ENCODE measurements at regions not wholly inside any gene's neighbourhood (a gene's known extent, or its start where the extent isn't known, plus 50 kb on each side); places are given as distances from the start of the nearest gene placed in this dataset.

DNA sequence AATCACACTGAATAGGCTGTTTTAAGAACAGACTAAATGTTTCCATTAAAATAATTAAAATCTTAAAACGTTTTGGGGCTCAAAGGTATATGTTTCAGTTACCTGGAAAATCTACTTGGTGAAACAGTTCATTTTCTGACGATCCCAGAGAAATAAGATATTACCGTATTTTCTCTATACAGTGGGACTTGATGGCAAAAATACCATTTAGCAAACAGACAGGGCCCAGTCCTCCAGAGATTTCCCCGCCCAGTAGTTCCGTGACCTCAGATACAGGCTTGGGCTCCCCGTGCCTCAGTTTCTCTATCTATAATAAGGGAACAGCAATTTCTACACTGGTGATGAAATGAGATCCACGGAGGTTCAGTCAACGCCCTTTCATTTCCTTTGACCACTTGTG is 304.4 kb downstream of the VRK1 start:
- no peak overlapping the region for H3K4me3 ChIP-seq (ENCODE audit: low read depth, low read length)
- TF ChIP-seq, protein P1, sequence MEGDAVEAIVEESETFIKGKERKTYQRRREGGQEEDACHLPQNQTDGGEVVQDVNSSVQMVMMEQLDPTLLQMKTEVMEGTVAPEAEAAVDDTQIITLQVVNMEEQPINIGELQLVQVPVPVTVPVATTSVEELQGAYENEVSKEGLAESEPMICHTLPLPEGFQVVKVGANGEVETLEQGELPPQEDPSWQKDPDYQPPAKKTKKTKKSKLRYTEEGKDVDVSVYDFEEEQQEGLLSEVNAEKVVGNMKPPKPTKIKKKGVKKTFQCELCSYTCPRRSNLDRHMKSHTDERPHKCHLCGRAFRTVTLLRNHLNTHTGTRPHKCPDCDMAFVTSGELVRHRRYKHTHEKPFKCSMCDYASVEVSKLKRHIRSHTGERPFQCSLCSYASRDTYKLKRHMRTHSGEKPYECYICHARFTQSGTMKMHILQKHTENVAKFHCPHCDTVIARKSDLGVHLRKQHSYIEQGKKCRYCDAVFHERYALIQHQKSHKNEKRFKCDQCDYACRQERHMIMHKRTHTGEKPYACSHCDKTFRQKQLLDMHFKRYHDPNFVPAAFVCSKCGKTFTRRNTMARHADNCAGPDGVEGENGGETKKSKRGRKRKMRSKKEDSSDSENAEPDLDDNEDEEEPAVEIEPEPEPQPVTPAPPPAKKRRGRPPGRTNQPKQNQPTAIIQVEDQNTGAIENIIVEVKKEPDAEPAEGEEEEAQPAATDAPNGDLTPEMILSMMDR (IDR thresholded peaks at IDR 0.05; ENCODE audit: control insufficient read depth, extremely low read depth, insufficient read depth): no peak
- no peak for DNase-seq (ENCODE audit: low read depth)

DNA sequence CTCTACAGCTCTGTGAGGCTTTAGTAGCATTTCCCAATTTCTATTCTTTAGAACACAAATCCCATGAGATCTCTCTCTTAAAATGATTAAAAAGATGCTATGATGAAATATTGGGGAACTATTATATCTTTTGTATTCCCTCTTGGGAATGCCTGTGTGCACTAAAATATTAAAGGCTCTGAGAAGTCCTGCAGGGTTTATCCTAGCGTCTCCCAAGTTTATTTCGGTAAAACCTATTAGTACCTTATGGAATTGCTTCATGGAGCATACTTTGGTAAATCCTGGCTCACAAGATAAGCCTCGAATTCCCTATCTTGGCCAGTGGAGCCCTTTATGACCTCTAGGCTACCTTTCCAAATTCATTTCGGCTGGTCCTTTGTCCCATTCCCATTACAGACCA is 306.8 kb downstream of the VRK1 start:
- no peak overlapping the region for H3K4me3 ChIP-seq (ENCODE audit: low read depth, low read length)
- TF ChIP-seq, protein P1 (IDR thresholded peaks at IDR 0.05; ENCODE audit: control insufficient read depth, extremely low read depth, insufficient read depth): no peak
- no peak for DNase-seq (ENCODE audit: low read depth)

DNA sequence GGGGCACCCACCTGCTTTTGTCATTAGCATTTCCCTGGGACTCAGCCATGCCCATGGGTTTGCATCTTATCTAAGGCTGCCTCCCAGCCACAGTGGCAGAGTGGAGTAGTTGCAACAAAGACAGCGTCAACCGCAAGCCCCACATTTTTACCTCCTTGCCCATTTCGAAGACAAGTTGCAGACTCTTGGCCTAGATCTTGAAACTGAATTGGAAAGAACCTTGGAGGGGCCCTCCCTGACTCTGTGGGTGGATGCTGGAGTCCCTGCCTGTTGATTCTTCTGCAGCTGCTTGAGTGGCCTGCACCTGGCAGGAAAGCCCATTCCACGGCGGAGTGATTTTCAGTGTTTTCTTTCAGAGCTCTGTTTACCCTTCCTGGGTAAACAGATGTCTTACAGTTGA is 309.0 kb downstream of the VRK1 start:
- TF ChIP-seq, protein P1 (IDR thresholded peaks at IDR 0.05; ENCODE audit: control insufficient read depth, extremely low read depth, insufficient read depth): no peak
- H3K4me3 ChIP-seq (ENCODE audit: low read depth, low read length): no peak overlapping the region
- no peak for DNase-seq (ENCODE audit: low read depth)

DNA sequence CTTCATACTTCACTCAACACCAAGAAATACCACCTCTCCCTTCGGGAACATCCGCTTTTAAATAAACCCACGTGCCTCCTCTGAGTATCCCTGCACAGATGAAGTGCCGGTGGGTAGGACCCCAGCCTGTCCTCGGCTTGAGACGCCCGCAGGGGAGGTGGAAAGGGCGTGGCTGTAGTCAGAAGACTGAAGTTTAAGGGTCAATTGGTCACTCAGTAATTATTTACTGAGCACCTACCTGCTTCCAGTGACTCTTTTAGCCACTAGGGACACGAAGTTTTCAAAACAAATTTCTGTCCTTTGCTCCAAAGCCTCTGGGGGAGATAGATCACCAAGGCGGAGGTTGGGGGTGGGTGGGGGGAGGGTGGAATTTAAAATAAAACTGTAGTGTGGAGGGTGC is 309.4 kb downstream of the VRK1 start:
- TF ChIP-seq, protein P1 (IDR thresholded peaks at IDR 0.05; ENCODE audit: control insufficient read depth, extremely low read depth, insufficient read depth): no peak
- H3K4me3 ChIP-seq (ENCODE audit: low read depth, low read length): no peak overlapping the region
- DNase-seq (ENCODE audit: low read depth): no peak

DNA sequence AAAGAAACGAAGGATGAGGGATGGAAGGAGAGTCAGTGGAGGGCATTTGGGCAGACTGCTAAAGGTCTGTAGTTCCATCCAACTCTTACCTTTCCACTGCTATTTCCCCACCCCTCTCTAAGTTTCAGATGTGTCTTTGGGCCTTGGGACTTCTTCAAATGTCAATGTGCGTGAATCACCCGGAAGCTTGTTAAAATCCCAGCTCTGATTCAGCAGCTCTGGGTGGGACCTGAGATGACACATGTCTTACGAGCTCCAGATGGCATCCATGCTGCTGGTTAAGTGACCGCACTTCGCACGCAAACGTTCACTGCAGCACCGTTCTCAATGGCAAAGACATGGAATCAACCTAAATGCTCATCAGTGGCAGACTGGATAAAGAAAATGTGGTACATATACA is 309.9 kb downstream of the VRK1 start:
- no peak for DNase-seq (ENCODE audit: low read depth)
- no peak overlapping the region for H3K4me3 ChIP-seq (ENCODE audit: low read depth, low read length)
- TF ChIP-seq, protein P1 (IDR thresholded peaks at IDR 0.05; ENCODE audit: control insufficient read depth, extremely low read depth, insufficient read depth): no peak

DNA sequence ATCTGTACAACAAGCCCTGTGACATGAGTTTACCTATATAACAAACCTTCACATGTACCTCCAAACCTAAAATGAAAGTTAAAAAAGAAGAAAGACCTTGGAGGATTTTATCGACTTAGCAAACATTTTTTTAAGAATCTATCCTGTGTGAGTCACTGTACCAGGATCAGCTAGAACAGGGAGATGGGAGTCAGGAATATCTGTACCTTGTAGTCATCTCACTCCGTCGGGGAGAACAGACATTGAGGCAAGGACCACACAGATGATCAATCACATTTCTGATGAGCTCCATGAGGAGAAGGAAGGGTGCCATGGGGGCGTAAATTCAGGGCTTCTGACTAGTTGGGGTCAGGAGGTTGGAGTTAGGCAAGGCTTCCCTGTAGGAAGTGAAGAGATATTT is 310.6 kb downstream of the VRK1 start:
- TF ChIP-seq, protein P1 (IDR thresholded peaks at IDR 0.05; ENCODE audit: control insufficient read depth, extremely low read depth, insufficient read depth): no peak
- no peak overlapping the region for H3K4me3 ChIP-seq (ENCODE audit: low read depth, low read length)
- DNase-seq (ENCODE audit: low read depth): no peak

DNA sequence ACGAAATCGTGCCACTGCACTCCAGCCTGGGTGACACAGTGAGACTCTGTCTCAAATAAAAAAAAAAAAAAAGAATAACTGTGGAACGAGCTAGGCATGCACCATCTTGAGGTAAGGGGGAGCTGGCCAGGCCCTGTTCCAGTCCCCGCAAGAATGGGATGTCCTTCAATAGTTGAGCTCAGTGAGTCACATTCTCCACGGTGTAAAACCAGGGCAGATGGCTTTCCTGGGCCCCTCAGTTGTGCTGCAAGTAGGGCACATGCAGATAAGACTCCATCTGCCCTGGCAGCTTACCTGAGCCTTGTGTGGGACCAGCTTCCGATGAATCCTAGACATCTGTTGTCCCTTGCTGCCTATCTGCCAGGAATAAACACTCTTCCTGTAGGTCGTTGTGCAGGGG is 312.1 kb downstream of the VRK1 start:
- DNase-seq (ENCODE audit: low read depth): no peak
- TF ChIP-seq, protein P1 (IDR thresholded peaks at IDR 0.05; ENCODE audit: control insufficient read depth, extremely low read depth, insufficient read depth): no peak
- no peak overlapping the region for H3K4me3 ChIP-seq (ENCODE audit: low read depth, low read length)

All from LNCaP clone FGC (cell line).